ENCODE measurements at regions not wholly inside any gene's neighbourhood (a gene's known extent, or its start where the extent isn't known, plus 50 kb on each side); places are given as distances from the start of the nearest gene placed in this dataset.

DNA sequence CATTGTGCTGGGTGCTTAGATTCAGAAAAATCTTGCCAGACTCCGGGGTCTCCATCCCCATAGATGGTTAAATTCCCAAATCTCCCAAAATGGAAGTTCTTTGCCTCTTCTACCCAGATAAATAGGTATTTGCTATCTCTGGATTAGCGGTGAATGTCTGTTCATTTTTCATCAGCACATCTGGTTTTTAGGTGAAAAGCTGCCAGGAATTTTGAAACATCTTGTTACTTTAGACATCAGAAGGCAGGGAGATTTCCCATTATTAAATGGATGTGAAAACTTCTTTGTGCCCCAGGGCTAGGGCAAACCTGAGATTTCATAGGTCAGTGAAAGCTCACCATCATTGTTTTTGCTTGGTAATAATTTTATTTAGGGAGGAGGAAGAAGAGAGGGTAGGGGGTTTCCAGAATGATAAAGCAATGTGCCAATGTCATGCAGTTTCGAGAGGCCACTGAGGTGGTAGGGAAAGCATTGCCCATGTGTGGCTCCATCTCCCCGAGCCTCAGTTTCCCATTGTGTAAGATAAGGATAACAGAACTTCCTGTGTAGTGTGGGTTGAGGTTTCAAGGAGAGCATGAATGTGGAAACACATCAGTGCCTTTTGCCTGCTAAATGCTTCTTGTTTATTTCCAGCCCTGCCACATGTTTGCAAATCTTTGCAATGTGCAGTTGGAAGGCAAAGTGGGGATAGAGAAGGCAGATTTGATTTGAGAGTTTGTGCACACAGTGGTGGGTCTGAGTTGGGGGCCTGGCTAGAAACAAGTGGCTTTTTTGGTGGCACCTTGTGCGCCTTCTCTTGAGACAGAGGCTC is 147.2 kb upstream of the KLF4 start (continued):
- TF ChIP-seq, protein P1, sequence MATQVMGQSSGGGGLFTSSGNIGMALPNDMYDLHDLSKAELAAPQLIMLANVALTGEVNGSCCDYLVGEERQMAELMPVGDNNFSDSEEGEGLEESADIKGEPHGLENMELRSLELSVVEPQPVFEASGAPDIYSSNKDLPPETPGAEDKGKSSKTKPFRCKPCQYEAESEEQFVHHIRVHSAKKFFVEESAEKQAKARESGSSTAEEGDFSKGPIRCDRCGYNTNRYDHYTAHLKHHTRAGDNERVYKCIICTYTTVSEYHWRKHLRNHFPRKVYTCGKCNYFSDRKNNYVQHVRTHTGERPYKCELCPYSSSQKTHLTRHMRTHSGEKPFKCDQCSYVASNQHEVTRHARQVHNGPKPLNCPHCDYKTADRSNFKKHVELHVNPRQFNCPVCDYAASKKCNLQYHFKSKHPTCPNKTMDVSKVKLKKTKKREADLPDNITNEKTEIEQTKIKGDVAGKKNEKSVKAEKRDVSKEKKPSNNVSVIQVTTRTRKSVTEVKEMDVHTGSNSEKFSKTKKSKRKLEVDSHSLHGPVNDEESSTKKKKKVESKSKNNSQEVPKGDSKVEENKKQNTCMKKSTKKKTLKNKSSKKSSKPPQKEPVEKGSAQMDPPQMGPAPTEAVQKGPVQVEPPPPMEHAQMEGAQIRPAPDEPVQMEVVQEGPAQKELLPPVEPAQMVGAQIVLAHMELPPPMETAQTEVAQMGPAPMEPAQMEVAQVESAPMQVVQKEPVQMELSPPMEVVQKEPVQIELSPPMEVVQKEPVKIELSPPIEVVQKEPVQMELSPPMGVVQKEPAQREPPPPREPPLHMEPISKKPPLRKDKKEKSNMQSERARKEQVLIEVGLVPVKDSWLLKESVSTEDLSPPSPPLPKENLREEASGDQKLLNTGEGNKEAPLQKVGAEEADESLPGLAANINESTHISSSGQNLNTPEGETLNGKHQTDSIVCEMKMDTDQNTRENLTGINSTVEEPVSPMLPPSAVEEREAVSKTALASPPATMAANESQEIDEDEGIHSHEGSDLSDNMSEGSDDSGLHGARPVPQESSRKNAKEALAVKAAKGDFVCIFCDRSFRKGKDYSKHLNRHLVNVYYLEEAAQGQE (IDR thresholded peaks at IDR 0.05; ENCODE audit: unreplicated experiment): no peak
- TF ChIP-seq EZH2 (IDR thresholded peaks at IDR 0.05; ENCODE audit: low read depth, unreplicated experiment) (no peak), EZH2phosphoT487 (IDR thresholded peaks at IDR 0.05; ENCODE audit: unreplicated experiment) (no peak), ZNF331 (CRISPR knock-in tag; IDR thresholded peaks at IDR 0.05; ENCODE audit: low read depth) (no peak)

- H3K27me3 ChIP-seq (ENCODE audit: insufficient read depth): peaks cover 17% of the 10 kb centered on the region; the same call in 1 of the 2 replicates
- peaks cover 5% of the 10 kb centered on the region; the same call in 1 of the 2 replicates for H3F3A ChIP-seq (replicated peaks; ENCODE audit: low read depth)
- H3K27ac Mint-ChIP-seq: no peak overlapping the region
Observed at GRCh38 chr9:107635803-107636174, 146.2 kb upstream of the KLF4 start.

More at GRCh38 chr9:107635803-107636174, 146.2 kb upstream of the KLF4 start:
- Mint-ChIP-seq H3K4me3 (no peak overlapping the region), H3K27me3 (ENCODE audit: insufficient read depth, low read depth, poor library complexity) (peaks cover 23% of the 10 kb centered on the region), H3K36me3 (ENCODE audit: low read depth) (no peaks in the 10 kb centered on the region), H3K4me1 (peaks cover 55% of the 10 kb centered on the region), H3K9me3 (no peaks in the 10 kb centered on the region)
- Histone ChIP-seq H3K9me2 (ENCODE audit: insufficient read depth) (no peaks in the 10 kb centered on the region), H4K20me1 (replicated peaks; ENCODE audit: insufficient read depth) (no peaks in the 10 kb centered on the region), H3K4me2 (no peak overlapping the region), H3K79me2 (replicated peaks; ENCODE audit: insufficient read depth) (no peaks in the 10 kb centered on the region), H3K27ac (ENCODE audit: low read depth) (no peak overlapping the region), H3K4me3 (no peak overlapping the region), H2AFZ (no peak overlapping the region), H3K4me1 (ENCODE audit: insufficient read depth) (peaks cover 34% of the 10 kb centered on the region), H3K36me3 (ENCODE audit: insufficient read depth) (peaks cover 5% of the 10 kb centered on the region; the same call in 1 of the 2 replicates)
- DNase-seq (ENCODE audit: low spot score): no peak
- no peak for ATAC-seq
- TF ChIP-seq CREB1 (CRISPR knock-in tag; IDR thresholded peaks at IDR 0.05; ENCODE audit: low read depth) (no peak), POLR2AphosphoS5 (IDR thresholded peaks at IDR 0.05; ENCODE audit: low read depth) (no peak), STAT1 (IDR thresholded peaks at IDR 0.05; ENCODE audit: unreplicated experiment) (no peak), NANOG (IDR thresholded peaks at IDR 0.05; ENCODE audit: borderline replicate concordance) (no peak), JUNB (IDR thresholded peaks at IDR 0.05; ENCODE audit: unreplicated experiment) (no peak), EZH2 (IDR thresholded peaks at IDR 0.05; ENCODE audit: low read depth, unreplicated experiment) (no peak)
- TF ChIP-seq, protein P2, sequence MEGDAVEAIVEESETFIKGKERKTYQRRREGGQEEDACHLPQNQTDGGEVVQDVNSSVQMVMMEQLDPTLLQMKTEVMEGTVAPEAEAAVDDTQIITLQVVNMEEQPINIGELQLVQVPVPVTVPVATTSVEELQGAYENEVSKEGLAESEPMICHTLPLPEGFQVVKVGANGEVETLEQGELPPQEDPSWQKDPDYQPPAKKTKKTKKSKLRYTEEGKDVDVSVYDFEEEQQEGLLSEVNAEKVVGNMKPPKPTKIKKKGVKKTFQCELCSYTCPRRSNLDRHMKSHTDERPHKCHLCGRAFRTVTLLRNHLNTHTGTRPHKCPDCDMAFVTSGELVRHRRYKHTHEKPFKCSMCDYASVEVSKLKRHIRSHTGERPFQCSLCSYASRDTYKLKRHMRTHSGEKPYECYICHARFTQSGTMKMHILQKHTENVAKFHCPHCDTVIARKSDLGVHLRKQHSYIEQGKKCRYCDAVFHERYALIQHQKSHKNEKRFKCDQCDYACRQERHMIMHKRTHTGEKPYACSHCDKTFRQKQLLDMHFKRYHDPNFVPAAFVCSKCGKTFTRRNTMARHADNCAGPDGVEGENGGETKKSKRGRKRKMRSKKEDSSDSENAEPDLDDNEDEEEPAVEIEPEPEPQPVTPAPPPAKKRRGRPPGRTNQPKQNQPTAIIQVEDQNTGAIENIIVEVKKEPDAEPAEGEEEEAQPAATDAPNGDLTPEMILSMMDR (conservative IDR thresholded peaks at IDR 0.05; ENCODE audit: low read depth in 2 of 2): no peak
- TF ChIP-seq, protein P1 (IDR thresholded peaks at IDR 0.05; ENCODE audit: unreplicated experiment): no peak
- TF ChIP-seq, protein P3, sequence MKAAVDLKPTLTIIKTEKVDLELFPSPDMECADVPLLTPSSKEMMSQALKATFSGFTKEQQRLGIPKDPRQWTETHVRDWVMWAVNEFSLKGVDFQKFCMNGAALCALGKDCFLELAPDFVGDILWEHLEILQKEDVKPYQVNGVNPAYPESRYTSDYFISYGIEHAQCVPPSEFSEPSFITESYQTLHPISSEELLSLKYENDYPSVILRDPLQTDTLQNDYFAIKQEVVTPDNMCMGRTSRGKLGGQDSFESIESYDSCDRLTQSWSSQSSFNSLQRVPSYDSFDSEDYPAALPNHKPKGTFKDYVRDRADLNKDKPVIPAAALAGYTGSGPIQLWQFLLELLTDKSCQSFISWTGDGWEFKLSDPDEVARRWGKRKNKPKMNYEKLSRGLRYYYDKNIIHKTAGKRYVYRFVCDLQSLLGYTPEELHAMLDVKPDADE (IDR thresholded peaks at IDR 0.05): no peak

Data from GM23338 (cell line).